Suppressor macrophage treated with lipopolysaccharide for 4 hours (primary cell): ENCODE measurements at regions not wholly inside any gene's neighbourhood (a gene's known extent, or its start where the extent isn't known, plus 50 kb on each side); places are given as distances from the start of the nearest gene placed in this dataset.

Experiments
- DNase-seq: peaks from one replicate; pipeline ENCODE4 v3.0.0-alpha.2; 2020

DNA sequence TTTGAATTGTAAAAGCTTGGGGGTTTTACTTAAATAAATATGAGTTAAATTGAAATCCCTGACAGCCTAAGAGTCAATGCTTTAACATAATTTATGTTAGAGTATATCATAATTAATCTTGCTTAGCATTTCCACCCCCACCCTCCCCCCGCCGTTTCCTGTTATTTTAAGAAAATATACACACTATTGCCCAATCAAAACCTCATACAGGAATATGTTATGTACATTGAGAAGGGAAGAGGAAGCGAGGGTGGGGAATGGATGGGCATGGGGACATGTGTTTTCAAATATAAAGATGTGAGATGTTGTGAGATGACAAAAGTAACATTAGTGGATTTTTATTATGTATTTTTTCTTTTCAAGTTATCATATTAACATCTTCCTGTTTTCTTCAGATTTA is 561.1 kb upstream of the MEF2C start:
- peak; percentile 42 for DNase-seq

DNA sequence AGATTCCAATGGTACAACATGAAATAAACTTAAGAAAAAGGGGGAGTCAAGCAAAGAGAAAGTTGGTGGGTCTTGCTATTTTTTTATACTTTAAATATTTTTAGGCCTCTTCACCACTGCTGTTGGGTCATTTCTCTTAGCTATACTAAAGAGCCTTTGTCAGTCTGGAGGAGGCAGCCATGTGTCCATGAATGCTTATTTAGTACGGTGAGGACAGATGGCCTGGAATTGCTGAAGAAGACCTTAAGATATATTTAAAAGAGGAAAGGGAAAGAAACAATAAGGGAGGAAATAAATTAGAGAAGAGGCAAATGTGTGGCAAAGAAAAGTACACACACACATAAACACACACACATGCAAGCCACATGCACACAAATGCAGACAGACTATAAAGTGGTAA is 560.5 kb upstream of the MEF2C start:
- no peak for DNase-seq

DNA sequence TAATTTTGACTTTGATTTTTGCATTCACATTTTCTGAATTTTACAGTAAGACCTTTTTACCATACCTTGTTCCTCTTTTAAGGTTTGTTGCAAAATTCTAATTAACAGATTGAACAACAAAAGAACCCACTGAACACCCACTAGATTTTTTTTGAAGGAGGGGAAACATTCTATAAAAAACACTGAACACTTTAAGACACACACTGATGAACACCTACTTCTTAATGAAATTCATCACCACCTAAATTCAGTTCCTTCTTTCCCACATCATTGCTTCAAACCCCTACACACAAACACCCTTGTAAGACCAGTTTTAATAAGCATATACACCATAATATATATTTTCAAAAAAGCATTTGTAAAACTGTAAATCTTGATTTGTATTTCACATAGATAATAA is 559.0 kb upstream of the MEF2C start:
- DNase-seq, result no peak

DNA sequence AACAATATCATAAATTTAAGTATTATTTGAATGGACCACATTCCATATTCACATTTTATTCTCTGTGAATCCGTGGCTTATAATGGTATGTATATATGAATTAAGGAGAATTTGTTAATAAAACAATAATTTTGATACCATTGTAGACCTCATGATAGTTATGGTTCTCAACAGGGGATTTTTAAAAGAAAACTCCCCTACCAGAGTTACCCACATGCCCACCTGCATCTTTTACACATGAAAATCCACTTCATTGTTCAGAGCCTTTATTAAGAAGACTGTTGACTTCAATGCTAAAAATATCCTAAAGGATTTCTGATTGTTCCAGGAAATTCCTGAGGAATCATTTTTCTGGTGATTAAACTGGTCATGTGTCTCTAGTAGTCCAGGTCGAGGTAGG is 557.7 kb upstream of the MEF2C start:
- DNase-seq, result no peak

DNA sequence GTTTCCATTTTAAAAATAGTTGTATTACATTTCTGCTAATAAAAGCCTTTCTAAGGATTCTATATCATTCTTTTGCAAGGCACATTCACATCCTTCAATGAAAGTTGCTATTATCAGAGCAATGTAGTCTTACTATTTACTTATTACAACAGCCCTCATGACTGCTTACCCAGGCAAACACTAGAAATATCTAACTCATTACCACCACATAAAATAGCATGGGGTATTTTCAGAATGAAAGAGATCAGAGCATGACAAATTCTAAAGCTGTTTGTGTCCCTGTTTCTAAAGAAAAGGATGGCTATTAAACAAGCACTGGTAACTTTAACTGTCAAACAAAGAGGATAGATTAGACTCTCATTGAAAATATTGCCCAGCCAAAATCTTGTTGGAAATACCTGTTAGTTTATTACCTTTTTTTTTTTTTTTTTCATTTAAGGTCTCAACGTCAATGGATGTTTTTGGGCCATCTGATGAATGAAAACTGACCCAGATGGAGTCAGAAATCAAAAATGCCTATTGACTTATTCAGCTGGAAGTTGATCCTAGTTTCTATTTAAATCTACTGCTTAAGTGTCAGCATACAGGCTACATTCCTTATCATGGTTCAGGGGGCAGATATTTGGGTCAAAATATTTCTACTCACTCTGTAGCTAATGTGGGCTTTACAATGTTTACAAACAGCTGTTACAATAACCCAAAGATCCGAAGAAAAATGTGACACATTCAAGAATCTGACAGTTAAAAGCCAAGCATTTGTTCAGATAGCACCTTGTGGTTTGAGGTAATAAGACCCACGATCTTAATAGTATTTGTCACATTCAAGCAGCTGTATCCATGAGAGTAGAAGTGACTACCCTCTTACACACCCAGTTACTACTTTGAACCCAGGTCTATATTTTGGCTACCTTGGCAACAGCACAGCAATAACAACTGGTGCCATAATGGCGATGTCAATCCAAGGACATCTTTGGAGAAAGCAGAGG is 554.8 kb upstream of the MEF2C start:
- no peak for DNase-seq

DNA sequence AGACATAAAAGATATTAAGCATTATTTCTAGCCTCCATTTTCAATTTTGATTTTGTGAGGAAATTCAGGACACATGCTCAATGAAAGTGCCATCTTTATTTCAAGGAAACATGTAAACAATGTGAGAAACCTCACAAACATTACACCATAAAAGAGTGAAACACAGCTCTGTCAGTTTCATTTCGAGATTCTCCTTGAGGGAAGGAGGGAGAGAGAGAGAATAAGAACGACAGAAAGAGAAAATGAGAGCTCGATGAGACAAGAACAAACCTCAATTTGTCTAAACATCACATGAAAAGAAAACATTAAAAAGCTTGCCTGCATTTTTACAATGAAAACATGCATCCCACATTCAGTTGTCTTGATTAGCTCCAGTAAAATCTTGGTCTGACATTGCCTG is 553.5 kb upstream of the MEF2C start:
- DNase-seq, result no peak

DNA sequence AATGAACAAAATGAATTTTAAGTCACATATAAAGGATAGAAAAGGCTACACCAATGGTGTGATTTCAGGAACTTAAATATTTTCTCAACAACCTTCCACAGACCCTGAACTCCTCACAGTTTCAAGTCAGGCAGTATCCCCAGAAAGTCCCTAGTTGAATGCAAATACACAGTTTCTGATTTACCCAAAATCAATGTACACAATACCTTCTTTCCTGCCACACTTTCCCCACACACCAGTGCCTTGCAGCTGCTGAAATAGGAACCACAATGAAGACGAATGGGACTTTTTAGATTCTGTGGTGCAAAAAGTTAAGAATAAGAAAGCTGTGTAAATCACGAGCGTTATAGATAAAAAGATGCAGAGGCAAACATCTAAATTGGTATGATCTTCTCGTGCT is 552.4 kb upstream of the MEF2C start:
- no peak for DNase-seq

DNA sequence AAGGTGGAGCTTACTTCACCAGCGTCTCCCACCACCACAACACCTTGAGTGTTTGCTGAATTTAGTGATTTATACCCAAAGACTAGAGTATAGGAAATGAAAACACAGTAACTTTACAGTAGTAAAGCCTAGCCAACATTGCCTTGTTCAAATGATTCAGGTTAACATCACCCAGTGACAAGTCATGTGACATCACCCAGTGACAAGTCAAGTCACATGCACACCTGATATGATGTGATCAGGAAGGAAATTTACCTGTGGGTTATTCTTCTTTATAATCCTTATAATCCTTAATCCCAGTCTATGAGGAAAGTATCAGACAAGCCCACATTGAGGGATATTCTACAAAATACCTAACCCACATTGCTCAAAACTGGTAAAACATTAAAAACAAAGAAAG is 545.6 kb upstream of the MEF2C start:
- no peak for DNase-seq

DNA sequence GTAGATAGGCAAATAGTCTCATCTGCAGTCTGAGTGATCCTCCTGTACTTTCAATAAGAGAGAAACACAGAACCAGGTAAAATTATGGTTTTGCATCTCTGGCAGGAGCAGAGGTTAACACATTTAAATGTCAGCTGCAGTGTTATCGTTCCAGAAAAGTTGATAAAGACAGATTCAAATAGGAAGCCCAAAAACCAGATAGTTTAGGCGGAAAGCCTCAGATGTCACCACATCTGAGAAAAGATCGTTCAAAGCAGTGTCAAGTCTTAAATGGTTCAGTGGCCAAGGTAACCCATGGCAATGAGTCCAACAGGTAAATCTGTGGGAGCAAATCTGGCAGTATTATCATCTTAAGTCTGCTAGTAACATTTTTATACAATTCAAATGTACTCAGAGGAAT is 542.1 kb upstream of the MEF2C start:
- no peak for DNase-seq

DNA sequence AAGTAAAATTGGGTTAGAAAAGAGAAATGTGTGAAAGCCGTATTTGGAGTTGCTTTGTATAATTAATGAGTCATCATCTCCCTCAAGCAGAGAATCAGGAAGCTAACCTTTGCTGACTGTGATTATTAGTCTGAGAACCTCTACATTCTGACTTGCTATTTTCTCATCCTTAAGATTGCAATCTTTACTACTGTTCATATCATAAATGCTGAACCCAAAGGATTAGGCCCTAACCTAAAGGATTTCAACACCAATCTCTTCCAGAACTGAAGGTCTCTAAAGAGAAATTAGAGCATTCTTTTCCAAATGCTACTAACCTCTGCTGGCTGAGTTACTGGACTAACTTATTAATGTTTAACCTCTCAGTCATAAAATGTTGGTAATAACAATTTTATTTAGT is 538.1 kb upstream of the MEF2C start:
- peak; percentile 76 for DNase-seq

DNA sequence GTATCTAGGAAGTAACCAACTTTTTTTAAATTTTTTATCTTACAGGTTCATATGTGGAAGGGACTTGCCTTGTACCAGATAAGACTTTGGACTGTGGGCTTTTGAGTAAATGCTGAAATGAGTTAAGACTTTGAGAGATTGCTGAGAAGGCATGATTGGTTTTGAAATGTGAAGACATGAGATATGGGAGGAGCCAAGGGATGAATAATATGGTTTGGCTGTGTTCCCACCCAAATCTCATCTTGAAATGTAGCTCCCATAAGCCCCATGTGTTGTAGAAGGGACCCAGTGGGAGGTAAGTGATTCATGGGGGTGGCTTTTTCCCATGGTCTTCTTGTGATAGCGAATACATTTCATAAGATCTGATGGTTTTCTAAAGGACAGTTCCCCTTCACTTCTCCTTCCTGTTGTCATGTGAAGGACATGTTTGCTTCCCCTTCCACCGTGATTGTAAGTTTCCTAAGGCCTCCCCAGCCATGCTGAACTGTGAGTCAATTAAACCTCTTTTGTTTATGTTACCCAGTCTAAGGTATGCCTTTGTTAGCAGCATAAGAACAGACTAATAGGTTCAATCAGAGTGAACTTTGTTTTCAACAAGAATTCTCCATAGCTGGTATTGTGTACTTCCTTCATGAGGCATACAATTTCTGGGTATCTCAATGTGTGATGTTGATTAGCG is 535.6 kb upstream of the MEF2C start:
- peak; percentile 65 for DNase-seq

DNA sequence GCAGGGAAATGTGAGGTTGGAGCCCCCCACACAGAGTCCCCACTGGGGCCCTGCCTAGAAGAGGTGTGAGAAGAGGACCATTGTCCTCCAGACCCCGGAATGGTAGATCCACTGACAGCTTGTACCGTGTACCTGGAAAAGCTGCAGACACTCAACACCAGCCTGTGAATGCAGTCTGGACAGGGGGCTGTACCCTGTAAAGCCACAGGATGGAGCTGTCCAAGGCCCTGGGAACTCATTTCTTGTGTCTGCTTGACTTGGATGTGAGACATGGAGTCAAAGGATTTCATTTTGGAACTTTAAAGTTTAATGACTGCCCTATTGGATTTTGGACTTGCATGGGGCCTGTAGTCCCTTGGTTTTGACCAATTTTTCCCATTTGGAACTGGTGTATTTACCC is 535.0 kb upstream of the MEF2C start:
- DNase-seq, result no peak

DNA sequence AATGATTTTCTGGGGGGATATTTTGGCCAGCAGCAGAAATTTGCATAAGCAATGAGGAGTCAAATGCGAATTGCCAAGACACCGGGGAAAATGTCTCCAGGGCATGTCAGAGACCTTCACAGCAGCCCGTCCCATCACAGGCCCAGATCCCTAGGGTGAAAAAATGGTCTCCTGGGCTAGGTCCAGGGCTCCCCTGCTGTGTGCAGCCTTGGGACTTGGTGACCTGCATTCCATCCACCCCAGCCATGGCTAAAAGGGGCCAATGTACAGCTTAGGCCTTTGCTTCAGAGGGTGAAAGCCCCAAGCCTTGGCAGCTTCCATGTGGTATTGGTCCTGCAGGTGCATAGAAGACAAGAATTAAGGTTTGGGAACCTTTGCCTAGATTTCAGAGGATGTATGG is 534.5 kb upstream of the MEF2C start:
- no peak for DNase-seq

DNA sequence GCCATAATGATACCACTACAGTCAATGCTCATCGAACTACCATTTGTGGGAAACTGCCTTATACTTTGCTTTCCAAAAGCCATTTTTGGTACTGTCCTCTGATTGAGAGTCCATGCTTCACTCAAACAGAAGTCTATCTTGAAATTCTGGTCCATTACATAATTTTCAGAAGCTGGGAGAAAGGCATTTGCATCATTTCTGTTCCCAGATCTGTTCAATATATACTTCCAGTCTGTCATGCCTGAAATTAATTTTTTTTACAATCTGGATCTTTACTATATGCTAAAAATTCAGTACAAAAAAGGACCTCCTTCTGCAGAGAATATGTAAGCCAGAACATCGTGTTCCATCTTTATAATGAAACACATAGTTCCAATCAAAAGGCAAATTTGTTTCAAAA is 528.9 kb upstream of the MEF2C start:
- DNase-seq, result no peak

DNA sequence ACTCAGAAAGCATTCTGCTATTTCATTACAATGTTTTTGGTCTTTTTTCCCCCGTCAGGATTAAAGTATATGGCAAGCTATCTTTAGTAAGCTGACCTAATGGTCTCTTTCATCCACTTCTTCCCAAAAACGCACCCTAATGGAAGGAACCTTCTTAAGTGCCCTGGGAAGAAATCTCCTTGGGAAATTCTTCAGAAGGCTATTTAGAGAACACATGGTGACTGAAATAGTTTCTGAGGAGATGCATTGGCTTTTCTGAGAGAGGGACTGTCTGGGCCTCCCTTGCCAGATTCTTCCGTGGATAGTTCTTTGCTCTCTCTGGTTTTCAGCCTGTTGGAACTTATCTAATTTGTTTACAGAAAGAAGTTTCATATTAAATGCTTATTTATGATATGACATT is 524.1 kb upstream of the MEF2C start:
- DNase-seq, result no peak

DNA sequence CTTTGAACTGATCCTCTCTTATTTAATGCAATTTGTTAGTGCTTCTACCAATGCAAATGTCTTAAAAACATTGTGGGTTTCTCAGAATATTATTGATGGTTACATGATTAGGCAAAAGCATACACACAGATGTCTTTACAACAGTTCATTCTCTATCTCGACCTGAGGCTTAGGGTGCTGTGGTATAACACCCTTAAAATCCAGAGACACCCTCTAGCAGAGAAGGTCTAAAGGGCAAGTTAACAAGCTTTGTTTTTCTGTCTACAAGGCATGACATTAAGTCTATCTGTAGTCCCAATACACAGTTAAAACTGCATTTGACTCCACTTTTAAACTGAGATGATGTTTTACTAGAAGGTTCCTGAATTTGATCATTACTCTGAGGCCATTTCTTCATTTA is 518.7 kb upstream of the MEF2C start:
- no peak for DNase-seq

DNA sequence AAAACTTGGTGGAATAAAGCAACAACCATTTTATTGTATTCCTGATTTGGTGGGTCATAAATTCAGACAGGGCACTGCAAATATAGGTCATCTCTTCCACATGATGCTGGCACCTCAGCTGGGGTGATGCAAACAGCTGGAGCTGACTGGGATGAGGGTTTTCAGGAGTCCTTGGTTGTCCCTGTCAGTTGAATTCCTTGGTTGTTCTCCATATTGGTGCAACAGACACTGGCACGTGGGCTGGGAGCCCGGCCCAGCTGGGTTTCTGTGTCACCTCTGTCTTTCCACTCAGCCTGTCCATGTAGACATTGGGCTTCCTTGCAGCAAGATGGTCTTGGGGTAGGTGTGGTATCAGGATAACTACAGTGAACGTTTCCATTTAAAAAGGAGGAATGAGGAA is 518.0 kb upstream of the MEF2C start:
- DNase-seq, result no peak

DNA sequence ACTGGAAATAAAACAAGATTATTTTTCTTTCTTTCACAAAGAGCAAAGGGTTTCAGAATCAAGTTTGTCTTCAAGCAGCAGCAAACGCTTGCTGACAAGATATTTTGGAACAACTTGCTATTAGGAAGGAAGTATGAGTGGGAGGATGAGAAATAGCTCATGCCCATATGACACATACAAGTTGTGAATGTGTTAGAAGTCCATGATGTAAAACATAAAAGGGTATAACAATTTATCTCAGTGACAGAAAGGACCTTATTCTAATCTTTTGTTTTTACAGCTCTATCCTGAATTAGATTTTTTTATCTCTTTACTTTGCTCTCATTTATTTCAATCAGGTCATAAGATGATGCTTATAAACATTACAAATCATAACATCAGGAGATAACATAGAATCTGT is 516.6 kb upstream of the MEF2C start:
- DNase-seq, result peak; percentile 82

DNA sequence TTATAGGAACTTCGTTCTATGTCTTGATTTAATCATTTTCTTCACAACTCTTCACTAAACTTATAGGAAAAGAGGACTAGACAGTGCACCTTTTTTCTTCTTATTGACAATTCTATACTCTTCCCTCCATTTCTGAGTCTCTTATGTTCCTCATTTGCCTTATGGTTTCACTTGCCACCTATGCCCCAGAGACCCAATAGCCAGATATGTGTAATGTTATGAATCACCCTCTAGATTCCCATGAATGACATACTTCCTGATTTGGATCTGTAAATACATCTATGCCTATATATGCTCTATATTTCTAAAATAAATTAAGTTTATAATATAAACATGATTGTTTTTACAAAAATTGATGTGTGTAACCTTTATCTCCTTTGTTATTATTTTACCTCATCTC is 514.1 kb upstream of the MEF2C start:
- peak; percentile 84 for DNase-seq

DNA sequence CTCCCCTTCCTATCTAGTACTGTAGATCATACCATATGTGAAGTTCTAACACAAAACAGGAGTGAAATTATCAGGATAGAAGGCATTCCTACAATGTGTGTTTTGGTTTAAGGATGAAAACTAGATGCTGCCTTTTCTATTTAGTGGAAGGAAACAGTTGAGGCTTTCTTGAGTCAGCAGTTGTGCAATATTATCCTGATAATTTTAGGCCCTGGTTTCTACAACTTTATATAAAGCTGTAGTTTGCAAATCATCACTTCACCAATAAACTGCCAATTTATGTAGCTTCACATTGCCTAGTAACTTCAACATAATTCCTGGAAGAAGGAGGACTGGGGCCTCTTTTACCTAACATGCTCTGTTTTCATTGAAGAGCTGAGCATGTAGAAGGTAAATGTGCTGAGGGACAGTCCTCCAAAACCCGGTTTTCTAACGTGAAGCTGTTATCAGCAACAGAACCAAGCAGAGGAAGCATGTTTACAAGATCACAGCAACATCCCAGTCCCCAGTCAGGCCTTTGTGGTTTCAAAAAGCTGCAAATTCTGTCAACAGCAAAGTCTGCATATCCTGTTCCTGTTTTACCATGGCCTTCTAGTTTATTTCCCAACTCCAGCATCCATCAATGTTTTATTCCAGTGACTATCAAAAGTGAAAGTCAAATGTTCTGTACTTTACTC is 513.4 kb upstream of the MEF2C start:
- DNase-seq, result peak; percentile 84

DNA sequence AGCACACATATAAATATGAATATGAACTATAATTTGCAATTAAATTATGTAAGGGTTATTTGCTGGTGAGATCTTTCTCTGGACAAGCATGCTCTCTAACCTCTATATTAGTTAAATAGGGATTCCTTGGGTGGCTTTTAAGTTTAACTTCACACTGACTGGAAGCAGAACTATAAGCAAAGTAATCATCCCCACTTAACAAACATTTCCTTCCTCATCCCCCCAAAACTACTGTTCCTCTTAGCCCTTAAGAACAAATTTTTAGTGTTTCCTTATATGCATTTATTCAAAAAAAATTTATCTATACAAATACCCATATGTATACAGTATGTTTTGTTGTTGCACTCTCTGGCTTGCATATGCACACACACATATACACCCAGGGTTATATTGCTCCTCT is 512.1 kb upstream of the MEF2C start:
- DNase-seq, result no peak

DNA sequence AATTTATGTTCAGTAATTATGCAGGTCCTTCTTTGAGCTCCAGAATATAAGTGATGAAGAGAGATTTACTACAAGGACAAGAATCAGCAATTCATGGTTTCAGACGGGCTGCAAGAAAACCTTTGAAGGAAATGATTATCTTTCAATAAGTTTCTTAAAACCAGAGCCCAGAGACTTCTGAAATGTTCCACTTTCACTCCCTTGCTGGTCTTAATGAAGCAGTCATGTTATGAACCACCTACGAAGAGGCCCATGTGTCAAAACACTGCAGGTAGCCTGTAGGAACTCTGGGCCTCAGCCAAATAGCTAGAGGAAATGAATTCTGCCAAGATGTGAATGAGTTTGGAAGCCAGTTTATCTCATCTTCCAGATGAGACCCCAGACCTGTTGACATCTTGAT is 505.9 kb upstream of the MEF2C start:
- DNase-seq, result no peak

DNA sequence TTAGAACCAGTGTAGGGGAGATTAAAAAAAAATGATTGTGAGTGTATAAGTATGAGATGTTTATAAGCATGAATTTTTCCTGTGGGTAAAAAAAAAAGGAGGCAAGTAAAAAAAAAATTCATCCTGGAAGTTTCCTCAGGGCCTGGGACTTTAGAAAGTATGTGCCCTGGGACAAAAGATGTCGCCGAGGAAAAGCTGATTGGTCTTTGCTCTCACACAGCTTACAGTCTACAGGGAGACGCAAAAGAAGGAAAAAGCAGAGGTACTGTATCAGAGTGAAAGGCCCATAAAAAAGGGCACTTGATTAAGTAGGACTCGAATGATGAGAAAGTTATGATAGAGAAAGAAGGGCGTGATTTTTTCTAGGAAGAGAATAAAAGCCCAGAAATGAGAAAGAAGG is 501.4 kb upstream of the MEF2C start:
- DNase-seq, result no peak

DNA sequence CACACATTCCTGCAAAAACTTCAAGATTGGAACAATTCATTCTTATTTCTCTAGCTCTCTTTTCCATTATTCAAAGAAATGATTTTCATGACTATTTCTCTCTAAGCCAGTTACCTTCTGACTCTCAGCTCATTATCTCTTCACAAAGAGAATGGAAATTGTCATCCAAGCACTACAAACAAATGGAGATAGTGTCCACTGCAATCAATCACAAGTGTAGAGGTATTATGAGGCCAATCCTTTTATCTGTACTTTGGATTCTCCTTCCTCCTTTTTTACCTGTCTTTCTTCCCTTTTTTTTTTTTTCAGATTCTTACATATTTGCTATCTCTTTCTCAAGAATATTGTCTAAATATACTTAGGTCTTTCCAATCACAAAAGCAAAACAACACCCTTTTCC is 497.7 kb upstream of the MEF2C start:
- no peak for DNase-seq
